Stimulated activated CD4-positive, alpha-beta T cell treated with anti-CD3 and anti-CD28 coated beads, Interleukin-4, amount 100 ng/mL, for 1 hour (primary cell): ENCODE measurements at regions not wholly inside any gene's neighbourhood (a gene's known extent, or its start where the extent isn't known, plus 50 kb on each side); places are given as distances from the start of the nearest gene placed in this dataset.

Source experiments
- DNase-seq: peaks from one replicate; pipeline ENCODE4 v3.0.0-alpha.2; 2020

DNA sequence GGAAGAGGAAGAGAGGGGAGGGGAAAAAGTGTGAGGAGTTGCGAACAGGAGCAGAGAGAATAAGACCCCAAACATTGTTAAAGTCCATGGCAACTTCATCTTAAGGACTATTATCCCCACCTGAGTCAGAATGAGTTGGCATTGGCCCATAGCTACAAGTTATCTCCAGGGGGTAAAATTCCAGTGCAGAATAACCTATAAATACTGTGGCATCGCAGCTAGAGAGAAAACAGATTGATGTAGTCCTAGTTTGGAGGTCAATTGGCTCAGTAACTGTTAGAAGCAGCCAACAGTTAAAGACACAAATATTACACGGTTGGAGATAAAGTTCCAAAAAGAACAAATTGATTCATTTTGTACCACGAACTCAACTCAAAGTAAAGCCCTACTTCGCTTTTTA lies 313.9 kb upstream of the CCDC54 start:
- no peak for DNase-seq

DNA sequence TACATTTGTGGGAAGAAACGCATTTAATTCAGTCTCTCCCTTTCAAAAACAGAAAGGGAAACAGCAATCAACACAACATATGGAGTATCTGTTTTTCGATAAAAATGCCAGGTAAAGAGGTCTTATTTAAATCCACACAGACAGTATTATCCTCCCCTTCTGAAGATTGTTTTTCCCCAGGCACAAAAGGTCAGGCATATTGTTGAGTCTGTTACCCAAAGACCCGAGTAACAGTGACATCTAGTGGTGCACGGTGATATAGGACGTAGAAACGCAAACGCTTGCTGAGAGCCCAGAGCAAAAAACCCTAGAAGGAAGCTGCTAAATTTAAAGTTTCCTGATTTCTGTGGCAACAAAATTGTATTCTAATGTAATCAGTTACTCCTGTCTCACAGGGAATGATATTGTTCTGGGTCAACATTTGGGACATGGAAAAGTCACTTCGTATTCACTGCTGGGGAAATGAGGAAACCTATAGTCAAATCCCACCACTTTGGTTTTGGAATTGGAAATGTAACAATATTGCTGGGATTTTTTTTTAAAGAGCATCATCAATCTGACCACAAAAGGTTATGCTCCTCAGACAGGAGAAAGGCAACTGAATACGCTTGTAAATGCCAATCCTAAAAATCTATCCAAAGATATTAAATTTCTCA lies 312.7 kb upstream of the CCDC54 start:
- DNase-seq: peak; percentile 39

DNA sequence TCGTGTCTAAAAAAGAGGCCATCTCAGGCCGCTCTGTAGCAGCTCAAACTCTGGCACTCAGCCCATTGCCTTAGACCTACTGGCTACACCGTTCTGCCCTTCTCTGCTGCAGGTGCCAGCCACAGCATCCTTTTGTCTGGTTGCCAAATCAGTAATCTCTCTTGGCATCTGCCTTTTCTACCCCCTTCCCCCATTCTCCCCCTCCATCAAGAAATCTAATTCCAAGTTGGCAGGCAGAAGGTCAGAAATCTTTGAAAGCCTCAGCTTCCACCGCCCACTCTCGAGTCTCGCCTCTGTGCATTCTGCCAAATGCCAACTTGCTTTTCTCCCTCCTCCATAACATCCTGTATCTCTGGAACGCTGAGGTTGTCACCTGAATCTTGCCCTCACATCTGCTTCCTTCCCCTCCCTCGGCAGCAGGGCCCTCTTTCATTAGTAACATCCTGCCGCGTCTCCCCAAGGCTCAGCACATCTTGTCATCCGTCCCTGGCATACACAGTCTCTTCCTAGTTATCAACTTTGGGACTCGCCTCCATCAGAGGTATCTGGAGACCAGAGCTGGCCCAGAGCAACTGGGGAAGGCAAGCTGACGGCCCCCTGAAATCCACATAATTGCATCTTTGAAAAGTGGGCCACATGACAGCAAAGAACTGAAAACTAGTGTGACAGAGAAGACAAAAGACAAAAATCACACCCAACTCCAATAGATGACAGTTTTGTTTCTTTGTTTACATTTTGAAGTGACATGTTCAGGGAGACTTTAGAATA lies 312.0 kb upstream of the CCDC54 start:
- no peak for DNase-seq

DNA sequence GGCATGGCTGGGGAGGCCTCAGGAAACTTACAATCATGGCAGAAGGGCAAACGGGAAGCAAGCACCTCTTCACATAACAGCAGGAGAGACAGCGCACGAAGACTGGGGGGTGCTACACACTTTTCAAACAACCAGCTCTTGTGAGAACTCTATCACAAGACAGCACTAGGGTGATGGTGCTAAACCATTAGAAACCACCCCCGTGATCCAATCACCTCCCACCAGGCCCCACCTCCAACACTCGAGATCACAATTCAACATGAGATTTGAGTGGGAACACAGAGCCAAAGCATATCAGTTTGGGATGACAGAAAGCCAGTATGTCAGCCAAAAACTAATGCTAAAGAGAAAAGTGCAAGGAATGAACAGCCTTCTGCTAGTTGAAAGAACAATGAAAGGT lies 309.8 kb upstream of the CCDC54 start:
- DNase-seq: no peak

DNA sequence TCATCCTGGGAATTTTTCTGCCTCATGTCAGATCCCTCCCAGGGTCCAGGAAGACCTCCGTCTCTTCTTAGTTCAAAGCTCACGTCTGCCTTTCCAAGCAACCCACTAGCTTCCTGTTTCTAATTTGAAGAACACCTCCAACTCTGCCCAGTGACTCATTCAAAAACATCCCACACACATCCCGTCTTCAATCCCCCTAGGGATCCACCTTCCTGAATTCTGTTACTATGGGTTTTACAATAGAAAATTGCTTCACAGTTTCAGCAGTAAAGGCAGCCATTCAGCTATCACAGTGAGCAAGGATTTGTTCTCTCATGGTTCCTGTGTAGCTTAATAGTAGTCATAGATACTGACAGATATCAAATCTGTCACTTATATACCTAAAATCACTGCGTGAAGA lies 308.3 kb upstream of the CCDC54 start:
- no peak for DNase-seq

DNA sequence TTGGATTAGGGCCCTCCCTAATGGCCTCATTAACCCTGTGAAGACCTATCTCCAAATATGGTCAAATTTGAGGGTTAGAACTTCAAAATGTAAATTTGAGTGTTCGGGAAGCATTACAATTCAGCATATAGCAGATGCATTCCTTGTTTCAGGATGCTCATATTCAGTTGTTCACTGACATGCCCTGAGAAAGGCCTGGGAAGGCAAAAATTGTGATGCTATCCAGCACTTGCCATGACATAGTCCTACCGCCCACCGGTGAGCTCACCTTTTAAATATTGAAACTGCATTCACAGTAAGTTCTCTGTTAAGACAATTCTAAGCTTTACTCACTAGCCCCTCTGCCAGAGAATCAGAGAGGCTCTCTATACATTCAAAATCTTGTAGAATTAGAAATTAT lies 300.3 kb upstream of the CCDC54 start:
- DNase-seq: no peak

DNA sequence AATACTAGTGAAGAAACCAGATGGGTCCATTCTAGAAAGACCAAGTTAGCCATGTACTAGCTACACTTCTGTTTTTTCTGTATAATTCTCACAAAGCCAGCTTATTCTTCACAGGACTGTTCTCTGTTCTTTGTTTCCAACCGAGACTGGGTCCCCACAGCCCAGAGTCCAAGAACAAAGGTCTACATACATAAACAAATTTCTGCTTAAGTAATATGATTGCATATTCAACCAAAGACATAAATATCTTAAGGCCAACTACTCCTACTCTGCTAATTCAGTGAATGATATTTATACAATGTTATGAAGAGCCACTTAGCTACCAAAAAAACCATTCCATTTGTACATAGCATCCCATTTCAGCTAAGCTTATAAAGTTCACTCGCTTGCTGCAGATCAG lies 299.8 kb upstream of the CCDC54 start:
- DNase-seq: no peak

DNA sequence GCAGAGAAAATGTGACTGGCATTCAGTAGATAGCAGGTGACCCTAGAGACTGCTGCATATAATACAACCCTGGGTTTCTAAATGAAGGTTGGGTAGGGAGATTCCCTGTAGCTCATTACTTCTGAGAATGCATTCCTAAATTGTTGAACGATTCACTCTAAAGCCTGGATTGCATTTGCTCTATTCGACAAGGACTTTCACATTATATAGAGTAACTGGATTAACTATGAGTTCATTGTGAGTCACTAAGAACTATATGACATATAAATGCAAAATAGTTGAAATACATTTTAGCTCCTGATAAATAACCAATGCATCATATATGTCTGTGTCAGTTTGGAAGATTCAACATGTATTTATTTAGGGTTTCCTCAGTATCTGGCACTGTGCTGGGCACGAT lies 294.7 kb upstream of the CCDC54 start:
- no peak for DNase-seq

DNA sequence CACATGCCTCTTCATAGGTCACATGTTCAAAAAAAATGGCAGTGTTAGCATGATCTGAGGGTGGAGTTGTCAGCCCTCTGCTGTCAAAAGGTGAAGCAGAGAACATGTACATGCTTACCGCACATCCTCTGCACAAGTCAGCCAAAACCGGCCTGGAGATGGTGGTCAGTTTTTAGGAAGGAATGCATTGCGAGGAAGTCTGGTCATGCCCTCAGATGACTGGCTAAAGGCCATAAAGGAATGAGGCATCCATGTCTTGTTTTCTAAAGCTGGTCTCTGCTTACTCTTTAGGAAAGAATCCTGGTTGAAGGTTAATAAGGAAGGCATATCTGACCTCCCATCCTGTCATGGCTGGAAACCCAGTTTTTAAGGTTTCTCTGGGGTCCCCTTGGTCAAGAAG lies 292.0 kb upstream of the CCDC54 start:
- no peak for DNase-seq

DNA sequence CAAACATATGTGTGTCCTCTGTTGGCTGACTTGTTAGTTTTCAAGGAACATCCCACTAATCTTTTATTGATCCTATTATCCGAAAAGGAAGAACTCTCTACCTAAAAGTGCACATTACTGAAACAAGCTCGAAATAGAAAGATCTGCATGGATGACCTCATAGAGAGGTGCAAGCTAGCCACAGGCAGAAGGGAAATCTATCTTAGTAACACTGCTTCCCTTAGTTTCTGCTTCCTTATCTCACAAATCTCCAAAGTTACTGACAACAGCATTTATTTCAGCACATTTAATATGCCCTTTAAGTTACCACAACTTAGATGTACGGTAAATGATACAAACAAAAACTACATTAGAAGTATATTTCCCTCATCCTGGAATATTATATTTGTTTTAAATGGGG lies 285.1 kb upstream of the CCDC54 start:
- no peak for DNase-seq

DNA sequence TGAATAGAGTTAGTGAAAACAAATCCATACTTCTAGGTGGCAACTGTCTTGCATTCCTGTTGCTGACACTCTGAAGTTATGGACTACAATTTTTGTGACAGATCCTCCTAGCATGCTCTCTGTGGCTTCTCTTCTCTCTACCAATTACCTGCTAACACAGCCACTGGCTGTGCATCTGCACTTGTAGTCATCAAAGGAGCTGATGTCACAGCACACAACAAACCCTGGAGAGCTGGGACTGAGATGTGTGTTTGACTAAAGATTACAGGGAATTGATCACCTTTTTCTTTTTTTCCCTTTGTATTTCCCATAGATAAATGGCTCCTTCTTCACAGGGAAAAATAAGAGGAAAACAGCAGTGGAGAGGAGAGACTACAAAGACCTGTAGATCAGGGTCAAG lies 278.4 kb upstream of the CCDC54 start:
- DNase-seq: no peak

DNA sequence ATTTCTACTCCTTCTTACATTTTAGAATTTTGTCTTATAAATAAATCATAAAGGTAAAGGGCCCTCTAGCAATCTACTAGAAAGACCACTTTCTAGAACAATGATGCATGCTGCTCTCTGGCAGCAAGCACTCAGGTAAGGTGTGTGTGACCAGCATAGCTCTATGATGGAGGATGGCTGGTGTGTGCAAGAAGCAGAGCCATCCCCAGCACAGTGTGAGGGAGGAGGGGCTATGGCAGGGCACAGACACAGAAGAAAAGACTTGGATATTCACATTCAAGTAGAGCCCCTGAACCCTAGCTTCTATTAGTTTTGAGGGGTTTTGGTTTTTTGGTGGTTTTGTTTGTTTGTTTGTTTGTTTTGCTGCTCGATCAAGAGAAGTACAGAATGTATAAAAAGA lies 277.1 kb upstream of the CCDC54 start:
- DNase-seq: no peak

DNA sequence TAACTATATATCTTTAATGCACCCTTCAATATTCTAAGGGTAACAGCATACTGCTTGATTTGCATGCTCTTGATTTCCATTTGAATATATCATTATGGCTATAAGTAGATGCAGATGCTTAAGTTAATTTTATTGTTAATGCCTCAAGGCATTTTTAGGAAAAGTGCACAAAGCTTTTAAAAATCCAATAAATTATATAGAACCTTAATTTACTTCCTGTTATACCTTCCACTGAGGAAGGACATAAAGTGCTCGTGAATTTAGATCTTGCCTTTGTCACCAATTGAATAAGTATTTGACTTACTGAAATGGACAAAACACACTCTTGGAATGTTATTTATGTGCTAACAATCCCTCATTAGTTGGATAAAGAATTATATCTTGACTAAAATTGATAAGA lies 276.7 kb upstream of the CCDC54 start:
- no peak for DNase-seq

DNA sequence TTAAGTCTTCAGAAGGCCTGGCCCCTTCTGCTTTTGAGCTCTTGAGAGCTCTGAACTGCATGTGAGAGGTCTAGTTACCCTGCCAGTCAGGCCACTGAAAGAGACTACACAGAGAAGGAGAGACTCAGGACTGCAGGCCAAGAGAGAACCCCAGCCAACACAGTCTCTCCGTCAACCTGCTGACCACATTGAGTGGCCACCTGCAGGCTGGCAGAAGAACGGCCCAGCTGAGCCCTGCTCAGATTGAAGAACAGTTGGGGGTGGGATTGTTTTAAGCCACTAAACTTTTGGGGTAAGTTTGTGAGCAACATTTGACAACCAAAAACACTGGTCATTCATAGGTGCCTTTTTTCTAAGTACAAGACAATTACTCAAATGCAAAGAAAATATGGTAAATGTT lies 273.5 kb upstream of the CCDC54 start:
- DNase-seq: no peak

DNA sequence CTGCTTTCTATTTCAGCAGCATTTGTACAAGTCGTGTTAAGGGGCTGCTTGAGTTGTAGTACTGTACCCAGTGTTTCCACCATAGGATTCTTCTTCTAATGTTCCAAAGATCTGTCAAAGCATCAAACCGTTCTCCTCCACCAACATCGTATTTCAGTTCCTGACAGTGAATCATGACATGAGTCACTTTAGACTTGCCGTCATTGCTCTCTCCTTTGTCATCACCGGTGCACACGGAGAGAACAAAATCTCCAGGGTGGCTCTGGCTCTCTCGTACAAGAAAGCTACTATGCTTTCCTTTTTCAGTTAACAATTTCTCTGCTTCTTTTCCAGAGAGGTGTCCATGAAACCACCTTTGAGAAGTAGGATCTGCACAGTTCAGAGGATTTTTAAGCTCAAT lies 270.9 kb upstream of the CCDC54 start:
- no peak for DNase-seq

DNA sequence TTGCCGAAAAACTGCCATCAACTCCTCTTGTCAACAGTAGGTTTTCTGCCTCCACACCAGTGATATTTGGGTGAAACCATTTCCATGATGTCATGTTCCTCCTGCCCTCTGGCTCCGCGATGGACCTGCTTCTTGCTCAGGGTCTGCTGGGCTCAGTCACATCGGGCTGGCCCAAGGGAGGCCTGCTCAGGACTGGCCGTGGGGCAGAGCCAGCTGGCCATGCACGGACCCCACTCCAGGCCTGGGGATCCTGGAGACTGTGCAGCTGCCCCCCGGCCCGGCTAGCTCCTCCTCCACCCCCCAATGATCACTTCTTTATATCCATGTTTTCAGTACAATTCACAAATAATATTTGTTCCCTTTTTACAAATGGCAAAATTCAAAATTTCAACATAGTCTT lies 270.3 kb upstream of the CCDC54 start:
- DNase-seq: no peak

DNA sequence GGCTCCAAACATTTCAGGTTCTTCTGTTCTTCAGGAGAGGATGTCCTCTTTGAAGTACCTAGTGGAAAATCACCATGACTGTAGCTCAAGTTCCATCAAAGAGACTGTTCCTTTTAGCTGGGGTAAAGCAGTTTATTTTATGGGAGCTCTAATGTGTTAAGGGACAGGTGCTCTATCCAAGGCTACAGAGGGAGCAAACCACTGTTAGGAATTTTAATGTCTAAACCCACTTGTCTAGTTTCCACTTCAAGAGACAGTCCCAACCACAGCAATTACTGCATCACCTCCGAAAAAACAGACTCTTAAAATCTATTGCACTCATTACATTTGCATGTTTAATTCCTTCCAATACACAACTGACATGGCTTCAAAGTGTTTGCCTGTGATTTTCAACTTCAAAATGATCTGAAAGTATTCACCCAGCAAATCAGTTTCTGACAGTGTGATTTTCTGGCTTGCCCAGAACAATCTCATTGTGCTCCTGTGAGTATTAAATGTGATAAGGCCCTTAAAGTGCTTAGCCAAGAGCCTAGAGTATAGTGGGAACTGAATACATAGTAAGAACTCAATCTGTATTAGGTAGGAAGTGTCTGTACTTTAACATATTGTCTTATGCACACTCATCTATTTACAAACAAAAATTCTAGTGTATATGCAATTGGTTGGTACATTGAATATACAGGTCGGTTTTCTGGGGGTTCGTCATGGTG lies 266.5 kb upstream of the CCDC54 start:
- no peak for DNase-seq

DNA sequence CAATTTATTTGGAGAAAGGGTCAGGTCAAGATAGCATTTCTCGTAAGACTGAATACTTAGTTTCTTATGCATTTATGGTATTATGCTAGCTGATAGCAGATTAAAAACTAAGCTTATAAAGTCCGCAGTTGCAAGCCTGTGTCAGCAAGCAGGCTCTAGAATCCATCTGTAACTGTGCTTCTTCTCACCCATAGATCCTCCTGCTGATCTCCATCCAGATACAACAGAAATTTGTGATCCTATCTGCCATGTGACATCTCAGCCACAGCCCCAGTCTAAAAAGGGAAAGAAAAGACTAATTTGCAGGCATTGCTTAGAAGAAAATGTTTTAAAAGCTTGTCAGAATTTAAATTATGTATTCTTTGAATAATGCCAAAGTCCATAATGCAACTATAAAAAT lies 265.4 kb upstream of the CCDC54 start:
- DNase-seq: no peak

DNA sequence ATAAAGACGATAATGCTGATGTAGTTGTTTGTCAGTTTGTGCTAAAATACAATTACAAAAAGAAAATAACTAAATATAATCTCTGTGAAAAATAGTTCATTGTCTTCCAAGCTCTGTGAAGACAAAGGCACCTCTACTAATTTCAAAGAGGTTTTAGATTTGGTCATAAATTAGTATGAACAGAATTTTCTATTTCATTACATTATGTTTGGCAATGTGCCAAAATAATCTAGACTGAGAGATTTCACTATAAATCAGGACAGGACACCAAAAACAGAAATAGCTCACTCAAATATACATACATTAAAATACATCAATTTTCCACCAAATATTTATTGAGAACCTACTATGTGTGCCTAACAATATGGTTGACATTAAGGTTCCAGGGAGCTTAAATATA lies 264.9 kb upstream of the CCDC54 start:
- no peak for DNase-seq

DNA sequence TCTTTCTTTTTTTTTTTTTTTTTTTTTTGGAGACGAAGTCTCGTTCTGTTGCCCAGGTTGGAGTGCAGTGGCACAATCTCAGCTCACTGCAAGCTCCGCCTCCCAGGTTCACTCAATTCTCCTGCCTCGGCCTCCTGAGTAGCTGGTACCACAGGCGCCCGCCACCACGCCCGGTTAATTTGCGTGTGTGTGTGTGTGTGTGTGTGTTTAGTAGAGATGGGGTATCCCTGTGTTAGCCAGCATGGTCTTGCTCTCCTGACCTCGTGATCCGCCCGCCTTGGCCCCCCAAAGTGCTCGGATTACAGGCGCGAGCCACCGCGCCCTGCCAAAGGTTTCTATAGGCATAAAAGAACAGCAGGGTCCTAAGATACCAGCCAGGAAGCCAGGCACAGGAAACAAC lies 261.0 kb upstream of the CCDC54 start:
- no peak for DNase-seq

DNA sequence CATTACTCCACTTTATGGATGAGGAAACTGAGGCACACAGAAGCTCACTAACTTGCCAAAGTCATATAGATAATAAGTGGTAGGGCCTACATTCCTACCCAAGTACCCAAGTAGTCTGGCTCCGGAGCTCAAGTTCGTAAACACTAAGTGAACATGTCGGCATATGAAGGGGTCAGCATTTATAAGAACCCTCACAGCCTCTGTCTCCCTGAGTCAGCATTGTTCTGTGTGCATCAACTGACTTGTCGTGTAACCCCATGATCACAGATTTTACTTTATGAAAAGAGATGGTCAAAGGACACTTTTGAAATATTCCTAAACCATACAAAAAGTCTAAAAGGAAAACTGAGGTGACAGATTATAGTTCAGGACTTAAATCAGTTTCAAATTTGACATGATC lies 260.1 kb upstream of the CCDC54 start:
- no peak for DNase-seq

DNA sequence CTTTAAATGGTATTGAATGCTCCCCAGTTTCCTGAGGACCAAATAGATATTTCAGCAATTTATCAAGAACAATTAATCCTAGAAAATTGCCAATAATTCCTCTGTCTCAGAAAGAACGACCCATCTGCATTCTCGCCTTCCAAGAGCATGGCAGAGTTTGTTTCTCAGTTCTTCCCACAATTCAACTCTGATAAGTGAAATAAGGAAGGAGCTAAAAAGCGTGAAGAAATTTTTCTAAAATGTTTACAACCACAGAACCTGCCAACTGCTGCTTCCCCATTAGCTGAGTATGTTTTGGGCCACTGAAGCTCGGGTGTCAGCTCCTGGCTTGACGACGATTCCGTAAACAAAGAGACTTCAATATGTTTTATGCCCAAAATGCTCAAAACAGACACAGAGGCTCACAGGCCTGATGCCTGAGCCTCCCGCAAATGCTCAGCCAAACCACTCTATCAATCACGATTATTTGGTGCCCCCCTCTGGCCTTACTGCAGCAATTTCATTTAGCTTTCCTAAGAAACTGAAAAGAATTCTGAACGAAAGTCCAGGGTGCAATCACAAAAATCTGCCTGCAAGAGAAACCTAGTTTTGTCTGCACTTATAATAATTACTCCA lies 259.2 kb upstream of the CCDC54 start:
- no peak for DNase-seq

DNA sequence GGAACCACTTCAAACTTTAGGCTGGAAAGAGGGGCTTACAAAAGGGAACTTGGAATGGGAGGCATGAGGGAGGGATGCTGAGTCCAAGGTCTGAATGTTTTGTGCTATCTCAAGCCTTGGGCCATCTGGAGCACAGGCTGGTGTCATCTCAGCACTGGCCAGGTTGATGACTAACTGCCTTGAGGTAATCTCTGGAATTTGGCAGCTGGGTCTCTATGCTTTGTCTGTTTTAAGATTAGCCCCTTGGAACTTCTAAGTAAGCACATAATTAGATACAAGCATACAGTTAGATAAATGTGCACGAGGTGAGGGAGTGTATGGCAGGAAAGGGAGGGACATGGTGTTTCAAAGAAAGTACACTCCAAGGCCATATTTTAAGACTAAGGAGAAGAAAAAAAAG lies 252.4 kb upstream of the CCDC54 start:
- no peak for DNase-seq

DNA sequence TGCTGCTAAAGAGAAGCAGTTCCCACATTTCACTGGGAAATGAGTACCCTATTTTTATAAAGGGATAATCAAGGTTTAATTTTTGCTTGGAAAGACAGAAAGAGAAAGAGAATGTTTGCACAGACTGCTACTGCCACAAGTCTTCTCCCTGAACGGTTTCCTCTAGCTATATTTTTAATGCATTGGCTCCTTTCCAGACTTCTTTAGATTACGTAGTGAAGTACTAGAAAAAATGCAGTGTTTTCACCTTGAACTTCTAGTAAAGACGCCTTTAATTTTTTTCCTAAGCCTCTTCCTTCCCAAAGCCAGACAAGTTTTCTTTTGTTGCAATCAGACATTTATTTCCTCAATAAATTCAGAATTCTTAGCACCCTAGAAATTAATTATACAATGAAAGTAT lies 248.3 kb upstream of the CCDC54 start:
- DNase-seq: no peak
